HEK293 (cell line): ENCODE measurements at regions not wholly inside any gene's neighbourhood (a gene's known extent, or its start where the extent isn't known, plus 50 kb on each side); places are given as distances from the start of the nearest gene placed in this dataset.

Experiments used
- CTCF ChIA-PET: fragments of 350-600 bp; formaldehyde crosslinking; extraction: SDS; loops from one replicate; lab custom pipeline; 2021; ENCODE audit warnings: antibody characterized with exemption; lab: Yijun Ruan, JAX
- POLR2A ChIA-PET: fragments of 300-600 bp; formaldehyde crosslinking; extraction: SDS; loops from one replicate; lab custom pipeline; 2020; ENCODE audit warnings: antibody characterized with exemption, inconsistent platforms; lab: Yijun Ruan, JAX
- H3K27ac ChIP-seq: fragments of 200-500 bp; sonication (Bioruptor generic); 2 replicates; pipeline ENCODE4 v1.5.1; 2014; ENCODE audit warnings: low read depth, low read length, control low read depth, inconsistent platforms; ENCODE audit errors: extremely low read depth
- H3K36me3 ChIP-seq, 2 experiments: fragments of 200-500 bp in 1 of 2; sonication (Bioruptor generic) in 1 of 2; 1 replicate in 1 of 2; 2 replicates in 1 of 2; pipeline ENCODE4 v1.5.1; 2014 to 2017; ENCODE audit warnings: inconsistent platforms in 2 of 2, low read length in 2 of 2; ENCODE audit not compliant: control insufficient read depth in 2 of 2, insufficient read depth in 1 of 2
- H3K4me1 ChIP-seq: fragments of 200-500 bp; sonication (Bioruptor generic); 2 replicates; pipeline ENCODE4 v1.5.1; 2014; ENCODE audit warnings: mild to moderate bottlenecking, low read length, inconsistent platforms; ENCODE audit not compliant: control insufficient read depth, insufficient read depth
- H3K4me3 ChIP-seq: 2 replicates; pipeline ENCODE4 v1.5.1; 2011; ENCODE audit warnings: low read depth, mild to moderate bottlenecking, control low read depth, low read length, moderate library complexity
- H3K9me3 ChIP-seq: fragments of 200-500 bp; sonication (Bioruptor generic); 2 replicates; pipeline ENCODE4 v1.5.1; 2014; ENCODE audit warnings: low read depth, low read length, inconsistent platforms; ENCODE audit not compliant: control insufficient read depth, insufficient read depth
- BCL11A ChIP-seq: fragments of 450-650 bp; formaldehyde crosslinking; IDR thresholded peaks from 2 replicates; pipeline ENCODE4 v1.5.1; 2016; ENCODE audit warnings: low read depth, missing biosample characterization, missing genetic modification characterization
- FEZF1 ChIP-seq: fragments of 450-650 bp; formaldehyde crosslinking; IDR thresholded peaks from 2 replicates; pipeline ENCODE4 v1.5.1; 2016; ENCODE audit warnings: missing biosample characterization, missing genetic modification characterization
- GLI2 ChIP-seq: fragments of 450-650 bp; formaldehyde crosslinking; IDR thresholded peaks from 2 replicates; pipeline ENCODE4; 2017; ENCODE audit warnings: missing biosample characterization, missing genetic modification characterization, low read depth, borderline replicate concordance
- HIC1 ChIP-seq: fragments of 450-650 bp; formaldehyde crosslinking; IDR thresholded peaks from 2 replicates; pipeline ENCODE4 v1.5.1; 2016; ENCODE audit warnings: missing biosample characterization, missing genetic modification characterization
- HOXC10 ChIP-seq: sonication (generic); formaldehyde crosslinking; IDR thresholded peaks from 2 replicates; pipeline ENCODE4 v1.8.1; 2023; ENCODE audit warnings: mild to moderate bottlenecking, missing genetic modification reagents
- KLF9 ChIP-seq: fragments of 450-650 bp; formaldehyde crosslinking; IDR thresholded peaks from 2 replicates; pipeline ENCODE4 v1.5.1; 2016; ENCODE audit warnings: missing biosample characterization, missing genetic modification characterization, low read depth
- PBX3 ChIP-seq: sonication (generic); formaldehyde crosslinking; IDR thresholded peaks from 2 replicates; pipeline ENCODE4 v1.8.1; 2022; ENCODE audit warnings: mild to moderate bottlenecking, moderate library complexity, missing genetic modification reagents
- SCRT1 ChIP-seq: fragments of 450-650 bp; formaldehyde crosslinking; IDR thresholded peaks from 2 replicates; pipeline ENCODE4 v1.5.1; 2016; ENCODE audit warnings: missing biosample characterization, missing genetic modification characterization, borderline replicate concordance
- SCRT2 ChIP-seq: fragments of 450-650 bp; formaldehyde crosslinking; IDR thresholded peaks from 2 replicates; pipeline ENCODE4 v1.5.1; 2016; ENCODE audit warnings: missing biosample characterization, missing genetic modification characterization
- TCF7L2 ChIP-seq: IDR thresholded peaks from 2 replicates; pipeline ENCODE4 v1.6.1; 2011; ENCODE audit warnings: low read depth, mild to moderate bottlenecking, inconsistent platforms, low read length, moderate library complexity, borderline replicate concordance
- ZBTB10 ChIP-seq: fragments of 450-650 bp; formaldehyde crosslinking; IDR thresholded peaks from 2 replicates; pipeline ENCODE4 v1.5.1; 2016; ENCODE audit warnings: missing biosample characterization, missing genetic modification characterization
- ZNF138 ChIP-seq: fragments of 450-650 bp; formaldehyde crosslinking; IDR thresholded peaks from 2 replicates; pipeline ENCODE4 v1.5.1; 2016; ENCODE audit warnings: missing biosample characterization, missing genetic modification characterization, borderline replicate concordance
- ZNF202 ChIP-seq: fragments of 450-650 bp; formaldehyde crosslinking; IDR thresholded peaks from 2 replicates; pipeline ENCODE4 v1.5.1; 2016; ENCODE audit warnings: missing biosample characterization, missing genetic modification characterization, borderline replicate concordance
- ZNF266 ChIP-seq: fragments of 450-650 bp; formaldehyde crosslinking; IDR thresholded peaks from 2 replicates; pipeline ENCODE4 v1.5.1; 2016; ENCODE audit warnings: missing biosample characterization, missing genetic modification characterization, low read depth
- ZNF341 ChIP-seq: fragments of 450-650 bp; formaldehyde crosslinking; IDR thresholded peaks from 2 replicates; pipeline ENCODE4; 2016; ENCODE audit warnings: low read depth, missing biosample characterization, missing genetic modification characterization
- ZNF350 ChIP-seq: fragments of 450-650 bp; formaldehyde crosslinking; IDR thresholded peaks from 2 replicates; pipeline ENCODE4 v1.5.0; 2017; ENCODE audit warnings: missing biosample characterization, mild to moderate bottlenecking, missing genetic modification characterization
- ZNF37A ChIP-seq: fragments of 450-650 bp; IDR thresholded peaks from 2 replicates; pipeline ENCODE4 v1.5.1; 2018; ENCODE audit warnings: missing biosample characterization, missing genetic modification characterization
- ZNF585B ChIP-seq: fragments of 450-650 bp; formaldehyde crosslinking; IDR thresholded peaks from 2 replicates; pipeline ENCODE4 v1.5.1; 2016; ENCODE audit warnings: missing biosample characterization, missing genetic modification characterization
- ZNF768 ChIP-seq: fragments of 450-650 bp; formaldehyde crosslinking; IDR thresholded peaks from 2 replicates; pipeline ENCODE4 v1.5.1; 2018; ENCODE audit warnings: missing biosample characterization, mild to moderate bottlenecking, missing genetic modification characterization
- ZNF785 ChIP-seq: fragments of 450-650 bp; formaldehyde crosslinking; IDR thresholded peaks from 2 replicates; pipeline ENCODE4 v1.5.1; 2016; ENCODE audit warnings: missing biosample characterization, missing genetic modification characterization
- ZNF843 ChIP-seq: fragments of 450-650 bp; formaldehyde crosslinking; IDR thresholded peaks from 2 replicates; pipeline ENCODE4 v1.5.1; 2016; ENCODE audit warnings: missing biosample characterization, missing genetic modification characterization
- TF ChIP-seq, protein P1 (sequence below): fragments of 450-650 bp; IDR thresholded peaks from 2 replicates; pipeline ENCODE4 v1.5.1; 2018; ENCODE audit warnings: missing biosample characterization, missing genetic modification characterization
- TF ChIP-seq, protein P2 (sequence below): fragments of 450-650 bp; formaldehyde crosslinking; IDR thresholded peaks from 2 replicates; pipeline ENCODE4 v1.5.1; 2016; ENCODE audit warnings: missing biosample characterization, missing genetic modification characterization
- TF ChIP-seq, protein P3 (sequence below): fragments of 450-650 bp; formaldehyde crosslinking; IDR thresholded peaks from 2 replicates; pipeline ENCODE4 v1.5.1; 2016; ENCODE audit warnings: missing biosample characterization, missing genetic modification characterization

- ChIA-PET CTCF (interaction anchor here (0.5 kb wide), 1 partner anchor 471 kb away, joined by 4 read pairs; no protein-coding TSS in a partner anchor), POLR2A (no interaction called here)
- no peaks in the 10 kb centered on the region for H3K36me3 ChIP-seq
- no peaks in the 10 kb centered on the region for H3K9me3 ChIP-seq
- H3K27ac ChIP-seq: no peak overlapping the region
- no peak for TF ChIP-seq PBX3
- TF ChIP-seq GLI2 (tag by site-specific recombination): no peak
- TF ChIP-seq, protein P1, sequence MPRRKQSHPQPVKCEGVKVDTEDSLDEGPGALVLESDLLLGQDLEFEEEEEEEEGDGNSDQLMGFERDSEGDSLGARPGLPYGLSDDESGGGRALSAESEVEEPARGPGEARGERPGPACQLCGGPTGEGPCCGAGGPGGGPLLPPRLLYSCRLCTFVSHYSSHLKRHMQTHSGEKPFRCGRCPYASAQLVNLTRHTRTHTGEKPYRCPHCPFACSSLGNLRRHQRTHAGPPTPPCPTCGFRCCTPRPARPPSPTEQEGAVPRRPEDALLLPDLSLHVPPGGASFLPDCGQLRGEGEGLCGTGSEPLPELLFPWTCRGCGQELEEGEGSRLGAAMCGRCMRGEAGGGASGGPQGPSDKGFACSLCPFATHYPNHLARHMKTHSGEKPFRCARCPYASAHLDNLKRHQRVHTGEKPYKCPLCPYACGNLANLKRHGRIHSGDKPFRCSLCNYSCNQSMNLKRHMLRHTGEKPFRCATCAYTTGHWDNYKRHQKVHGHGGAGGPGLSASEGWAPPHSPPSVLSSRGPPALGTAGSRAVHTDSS (tag by site-specific recombination): no peak
- TF ChIP-seq ZNF350: no peak
- TF ChIP-seq ZNF843 (tag by site-specific recombination): no peak
- TF ChIP-seq HIC1 (tag by site-specific recombination): no peak
- TF ChIP-seq ZNF768 (tag by site-specific recombination): no peak
- no peak for TF ChIP-seq FEZF1 (tag by site-specific recombination)
- no peak for TF ChIP-seq TCF7L2
- no peak for TF ChIP-seq HOXC10 (CRISPR knock-in tag)
- TF ChIP-seq ZNF202 (tag by site-specific recombination): no peak
- TF ChIP-seq ZNF37A: no peak
- TF ChIP-seq, protein P2, sequence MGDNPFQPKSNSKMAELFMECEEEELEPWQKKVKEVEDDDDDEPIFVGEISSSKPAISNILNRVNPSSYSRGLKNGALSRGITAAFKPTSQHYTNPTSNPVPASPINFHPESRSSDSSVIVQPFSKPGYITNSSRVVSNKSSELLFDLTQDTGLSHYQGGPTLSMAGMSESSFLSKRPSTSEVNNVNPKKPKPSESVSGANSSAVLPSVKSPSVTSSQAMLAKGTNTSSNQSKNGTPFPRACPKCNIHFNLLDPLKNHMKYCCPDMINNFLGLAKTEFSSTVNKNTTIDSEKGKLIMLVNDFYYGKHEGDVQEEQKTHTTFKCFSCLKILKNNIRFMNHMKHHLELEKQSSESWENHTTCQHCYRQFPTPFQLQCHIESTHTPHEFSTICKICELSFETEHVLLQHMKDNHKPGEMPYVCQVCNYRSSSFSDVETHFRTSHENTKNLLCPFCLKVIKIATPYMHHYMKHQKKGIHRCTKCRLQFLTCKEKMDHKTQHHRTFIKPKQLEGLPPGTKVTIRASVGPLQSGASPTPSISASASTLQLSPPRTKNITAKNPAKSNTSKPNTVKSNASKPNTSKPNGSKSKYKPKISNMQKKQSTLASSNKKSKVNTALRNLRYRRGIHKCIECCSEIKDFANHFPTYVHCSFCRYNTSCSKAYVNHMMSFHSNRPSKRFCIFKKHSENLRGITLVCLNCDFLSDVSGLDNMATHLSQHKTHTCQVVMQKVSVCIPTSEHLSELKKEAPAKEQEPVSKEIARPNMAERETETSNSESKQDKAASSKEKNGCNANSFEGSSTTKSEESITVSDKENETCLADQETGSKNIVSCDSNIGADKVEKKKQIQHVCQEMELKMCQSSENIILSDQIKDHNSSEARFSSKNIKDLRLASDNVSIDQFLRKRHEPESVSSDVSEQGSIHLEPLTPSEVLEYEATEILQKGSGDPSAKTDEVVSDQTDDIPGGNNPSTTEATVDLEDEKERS (tag by site-specific recombination): no peak
- no peak for TF ChIP-seq ZNF341
- no peak for TF ChIP-seq SCRT1
- TF ChIP-seq ZNF266 (tag by site-specific recombination): no peak
- no peak for TF ChIP-seq ZNF138 (tag by site-specific recombination)
- no peak overlapping the region for H3K4me3 ChIP-seq
- H3K4me1 ChIP-seq: no peaks in the 10 kb centered on the region
Observed at GRCh38 chr3:177567833-177568232, 370.6 kb upstream of the TBL1XR1 start.

DNA sequence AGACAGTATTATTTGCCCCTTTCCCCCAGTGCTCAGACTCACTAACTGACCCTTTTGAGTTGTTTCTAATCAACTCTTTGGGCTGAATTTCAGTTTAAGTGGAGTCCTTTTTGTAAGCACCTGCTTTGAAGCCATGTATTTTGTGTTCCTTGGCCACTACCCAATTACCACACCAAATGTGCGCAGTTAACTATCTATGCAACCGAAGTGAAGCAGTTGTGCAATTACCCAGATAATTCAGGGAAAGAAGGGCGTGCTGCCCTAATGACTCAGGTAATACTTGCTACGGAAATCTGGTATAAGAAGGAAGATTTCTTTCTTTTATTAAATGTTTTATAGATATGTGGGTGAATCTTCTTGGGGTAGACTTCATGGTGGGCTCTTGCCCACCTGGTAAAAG is 371.9 kb upstream of the TBL1XR1 start:
- no peak for TF ChIP-seq ZNF785
- no peak for TF ChIP-seq ZBTB10
- TF ChIP-seq, protein P3, sequence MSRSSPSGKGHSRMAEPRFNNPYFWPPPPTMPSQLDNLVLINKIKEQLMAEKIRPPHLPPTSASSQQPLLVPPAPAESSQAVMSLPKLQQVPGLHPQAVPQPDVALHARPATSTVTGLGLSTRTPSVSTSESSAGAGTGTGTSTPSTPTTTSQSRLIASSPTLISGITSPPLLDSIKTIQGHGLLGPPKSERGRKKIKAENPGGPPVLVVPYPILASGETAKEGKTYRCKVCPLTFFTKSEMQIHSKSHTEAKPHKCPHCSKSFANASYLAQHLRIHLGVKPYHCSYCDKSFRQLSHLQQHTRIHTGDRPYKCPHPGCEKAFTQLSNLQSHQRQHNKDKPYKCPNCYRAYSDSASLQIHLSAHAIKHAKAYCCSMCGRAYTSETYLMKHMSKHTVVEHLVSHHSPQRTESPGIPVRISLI (tag by site-specific recombination): no peak
- TF ChIP-seq KLF9 (tag by site-specific recombination): no peak
- no peak for TF ChIP-seq BCL11A (tag by site-specific recombination)
- no peak for TF ChIP-seq ZNF585B (tag by site-specific recombination)
- no peak for TF ChIP-seq SCRT2 (tag by site-specific recombination)
- CTCF ChIA-PET: no interaction called here
- no peak overlapping the region for H3K27ac ChIP-seq
- H3K4me3 ChIP-seq: no peak overlapping the region
- H3K9me3 ChIP-seq: no peaks in the 10 kb centered on the region
- POLR2A ChIA-PET: no interaction called here
- no peaks in the 10 kb centered on the region for H3K4me1 ChIP-seq
- no peaks in the 10 kb centered on the region for H3K36me3 ChIP-seq
